ENCODE measurements at regions not wholly inside any gene's neighbourhood (a gene's known extent, or its start where the extent isn't known, plus 50 kb on each side); places are given as distances from the start of the nearest gene placed in this dataset.

DNA sequence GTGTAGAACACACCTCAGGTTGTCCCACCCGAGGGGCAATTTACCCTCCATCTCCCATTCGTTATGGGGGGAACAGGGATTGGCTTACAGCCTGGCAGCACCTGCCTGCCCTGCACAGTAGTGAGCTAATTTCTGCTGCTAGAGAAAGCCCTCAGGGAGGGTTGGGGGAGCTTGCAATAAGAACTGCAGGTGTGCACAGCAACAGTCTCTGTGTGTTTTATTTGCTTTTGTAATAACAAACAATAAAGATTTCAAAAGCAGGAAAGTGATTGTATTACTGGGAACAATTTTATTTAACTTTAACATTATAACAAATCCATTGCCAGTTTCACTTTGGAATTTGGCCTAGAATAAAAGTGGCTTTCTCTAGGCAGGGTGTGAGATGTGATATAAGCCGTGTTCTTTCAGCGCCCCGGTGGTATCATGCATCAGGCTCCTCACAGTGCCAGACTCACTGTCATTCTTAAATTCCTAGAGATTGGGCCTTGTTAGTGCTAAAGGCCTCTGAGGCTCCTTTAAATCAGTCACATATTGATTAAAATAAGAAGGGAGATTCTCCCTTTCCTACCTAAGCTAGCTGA, 81.1 kb downstream of the RMI1 start:
- ChIA-PET POLR2A (ENCODE audit: low non-redundant PET) (no interaction called here), CTCF (no interaction called here)
- H3K36me3 ChIP-seq (ENCODE audit: insufficient read depth, low read length, poor library complexity, severe bottlenecking): no peaks in the 10 kb centered on the region
- no peaks in the 10 kb centered on the region for H3K4me1 ChIP-seq (ENCODE audit: insufficient read depth, low read length, poor library complexity, severe bottlenecking)
- DNase-seq (ENCODE audit: low spot score): no peak
- intact Hi-C loops (cut with micrococcal nuclease; ENCODE audit: unreplicated experiment): no loop called here
- no peaks in the 10 kb centered on the region for H3K9me3 ChIP-seq (ENCODE audit: low read depth, low read length, poor library complexity, severe bottlenecking)
- H3K27me3 ChIP-seq (replicated peaks; ENCODE audit: insufficient read depth, low read depth, low read length, poor library complexity): no peaks in the 10 kb centered on the region
- no peak overlapping the region for H3K4me3 ChIP-seq (ENCODE audit: low read depth, low read length, poor library complexity, severe bottlenecking)
- H3K27ac ChIP-seq (ENCODE audit: low read depth, low read length, poor library complexity, severe bottlenecking): no peak overlapping the region
- no TSS peak for BruUV-seq (replicated peaks)
- TF ChIP-seq EZH2 (IDR thresholded peaks at IDR 0.05; ENCODE audit: borderline replicate concordance, low read depth, low read length, poor library complexity, severe bottlenecking): no peak
- TF ChIP-seq, protein P1, sequence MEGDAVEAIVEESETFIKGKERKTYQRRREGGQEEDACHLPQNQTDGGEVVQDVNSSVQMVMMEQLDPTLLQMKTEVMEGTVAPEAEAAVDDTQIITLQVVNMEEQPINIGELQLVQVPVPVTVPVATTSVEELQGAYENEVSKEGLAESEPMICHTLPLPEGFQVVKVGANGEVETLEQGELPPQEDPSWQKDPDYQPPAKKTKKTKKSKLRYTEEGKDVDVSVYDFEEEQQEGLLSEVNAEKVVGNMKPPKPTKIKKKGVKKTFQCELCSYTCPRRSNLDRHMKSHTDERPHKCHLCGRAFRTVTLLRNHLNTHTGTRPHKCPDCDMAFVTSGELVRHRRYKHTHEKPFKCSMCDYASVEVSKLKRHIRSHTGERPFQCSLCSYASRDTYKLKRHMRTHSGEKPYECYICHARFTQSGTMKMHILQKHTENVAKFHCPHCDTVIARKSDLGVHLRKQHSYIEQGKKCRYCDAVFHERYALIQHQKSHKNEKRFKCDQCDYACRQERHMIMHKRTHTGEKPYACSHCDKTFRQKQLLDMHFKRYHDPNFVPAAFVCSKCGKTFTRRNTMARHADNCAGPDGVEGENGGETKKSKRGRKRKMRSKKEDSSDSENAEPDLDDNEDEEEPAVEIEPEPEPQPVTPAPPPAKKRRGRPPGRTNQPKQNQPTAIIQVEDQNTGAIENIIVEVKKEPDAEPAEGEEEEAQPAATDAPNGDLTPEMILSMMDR (conservative IDR thresholded peaks at IDR 0.05; ENCODE audit: low read depth, low read length): no peak

DNA sequence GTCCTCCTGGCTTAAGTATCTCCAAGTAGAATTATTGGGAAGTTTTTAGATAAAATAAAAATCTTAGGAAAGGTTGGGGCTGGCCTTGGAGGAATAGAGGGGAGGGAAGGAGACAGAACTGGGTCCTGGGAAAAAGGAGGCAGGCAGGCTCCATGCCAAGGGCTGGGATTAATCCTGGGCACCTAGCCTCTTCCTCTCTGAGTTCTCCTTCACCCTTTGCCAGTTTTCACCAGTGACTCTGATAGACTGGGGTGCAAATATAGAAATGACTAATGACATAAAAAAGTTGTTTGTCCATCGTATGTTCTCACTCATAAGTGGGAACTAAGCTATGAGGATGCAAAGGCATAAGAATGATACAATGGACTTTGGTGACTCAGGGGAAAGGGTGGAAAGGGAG, 81.9 kb downstream of the RMI1 start:
- H3K4me1 ChIP-seq (ENCODE audit: insufficient read depth, low read length, poor library complexity, severe bottlenecking): no peaks in the 10 kb centered on the region
- DNase-seq (ENCODE audit: low spot score): no peak
- no TSS peak for BruUV-seq (replicated peaks)
- H3K9me3 ChIP-seq (ENCODE audit: low read depth, low read length, poor library complexity, severe bottlenecking): no peaks in the 10 kb centered on the region
- H3K4me3 ChIP-seq (ENCODE audit: low read depth, low read length, poor library complexity, severe bottlenecking): no peak overlapping the region
- no peaks in the 10 kb centered on the region for H3K27me3 ChIP-seq (replicated peaks; ENCODE audit: insufficient read depth, low read depth, low read length, poor library complexity)
- TF ChIP-seq EZH2 (IDR thresholded peaks at IDR 0.05; ENCODE audit: borderline replicate concordance, low read depth, low read length, poor library complexity, severe bottlenecking): no peak
- TF ChIP-seq, protein P1 (conservative IDR thresholded peaks at IDR 0.05; ENCODE audit: low read depth, low read length): no peak
- intact Hi-C loops (cut with micrococcal nuclease; ENCODE audit: unreplicated experiment): no loop called here
- no peaks in the 10 kb centered on the region for H3K36me3 ChIP-seq (ENCODE audit: insufficient read depth, low read length, poor library complexity, severe bottlenecking)
- POLR2A ChIA-PET (ENCODE audit: low non-redundant PET): no interaction called here
- CTCF ChIA-PET: no interaction called here
- H3K27ac ChIP-seq (ENCODE audit: low read depth, low read length, poor library complexity, severe bottlenecking): no peak overlapping the region

DNA sequence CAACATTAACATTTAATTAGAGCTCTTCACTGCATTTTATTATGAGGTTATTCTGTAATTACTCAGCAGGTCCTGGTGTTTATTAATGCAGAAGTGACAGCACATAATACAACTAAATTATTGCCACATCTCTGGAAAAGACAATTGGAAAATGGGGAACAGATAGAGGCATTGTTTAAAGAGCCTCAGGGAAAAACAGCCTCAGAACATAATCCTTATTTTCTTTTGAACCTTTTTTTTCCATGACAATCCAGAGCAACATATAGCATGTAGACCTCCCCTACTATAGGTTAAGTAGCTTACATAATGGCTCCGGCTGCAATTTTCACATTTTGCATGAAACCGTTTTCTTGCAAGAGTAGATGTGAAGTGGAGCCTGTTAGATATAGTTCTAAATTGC, 87.2 kb downstream of the RMI1 start:
- H3K4me1 ChIP-seq (ENCODE audit: insufficient read depth, low read length, poor library complexity, severe bottlenecking): no peaks in the 10 kb centered on the region
- no peaks in the 10 kb centered on the region for H3K9me3 ChIP-seq (ENCODE audit: low read depth, low read length, poor library complexity, severe bottlenecking)
- no TSS peak for BruUV-seq (replicated peaks)
- ChIA-PET CTCF (no interaction called here), POLR2A (ENCODE audit: low non-redundant PET) (interaction anchor here (0.7 kb wide), 1 partner anchor 13 kb away, joined by 5 read pairs; no protein-coding TSS in a partner anchor)
- H3K36me3 ChIP-seq (ENCODE audit: insufficient read depth, low read length, poor library complexity, severe bottlenecking): no peaks in the 10 kb centered on the region
- intact Hi-C loops (cut with micrococcal nuclease; ENCODE audit: unreplicated experiment): no loop called here
- TF ChIP-seq, protein P1 (conservative IDR thresholded peaks at IDR 0.05; ENCODE audit: low read depth, low read length): no peak
- TF ChIP-seq EZH2 (IDR thresholded peaks at IDR 0.05; ENCODE audit: borderline replicate concordance, low read depth, low read length, poor library complexity, severe bottlenecking): no peak
- H3K27ac ChIP-seq (ENCODE audit: low read depth, low read length, poor library complexity, severe bottlenecking): no peak overlapping the region
- no peak for DNase-seq (ENCODE audit: low spot score)
- H3K4me3 ChIP-seq (ENCODE audit: low read depth, low read length, poor library complexity, severe bottlenecking): no peak overlapping the region
- no peaks in the 10 kb centered on the region for H3K27me3 ChIP-seq (replicated peaks; ENCODE audit: insufficient read depth, low read depth, low read length, poor library complexity)
